GM18951 (cell line): ENCODE measurements at regions not wholly inside any gene's neighbourhood (a gene's known extent, or its start where the extent isn't known, plus 50 kb on each side); places are given as distances from the start of the nearest gene placed in this dataset.

Experiments used
- POLR2A ChIP-seq: IDR thresholded peaks from 4 replicates; pipeline ENCODE4 v1.6.1; 2011; ENCODE audit warnings: mild to moderate bottlenecking; ENCODE audit not compliant: insufficient read length, insufficient read depth; ENCODE audit errors: extremely low read depth
- in situ Hi-C: fragments of 300-500 bp; cut with MboI; formaldehyde crosslinking; loops from one replicate; pipeline ENCODE4 v1.12.0; 2022; ENCODE audit warnings: low sequenced_read_pairs, mixed read lengths, inconsistent platforms; ENCODE audit not compliant: unreplicated experiment

DNA sequence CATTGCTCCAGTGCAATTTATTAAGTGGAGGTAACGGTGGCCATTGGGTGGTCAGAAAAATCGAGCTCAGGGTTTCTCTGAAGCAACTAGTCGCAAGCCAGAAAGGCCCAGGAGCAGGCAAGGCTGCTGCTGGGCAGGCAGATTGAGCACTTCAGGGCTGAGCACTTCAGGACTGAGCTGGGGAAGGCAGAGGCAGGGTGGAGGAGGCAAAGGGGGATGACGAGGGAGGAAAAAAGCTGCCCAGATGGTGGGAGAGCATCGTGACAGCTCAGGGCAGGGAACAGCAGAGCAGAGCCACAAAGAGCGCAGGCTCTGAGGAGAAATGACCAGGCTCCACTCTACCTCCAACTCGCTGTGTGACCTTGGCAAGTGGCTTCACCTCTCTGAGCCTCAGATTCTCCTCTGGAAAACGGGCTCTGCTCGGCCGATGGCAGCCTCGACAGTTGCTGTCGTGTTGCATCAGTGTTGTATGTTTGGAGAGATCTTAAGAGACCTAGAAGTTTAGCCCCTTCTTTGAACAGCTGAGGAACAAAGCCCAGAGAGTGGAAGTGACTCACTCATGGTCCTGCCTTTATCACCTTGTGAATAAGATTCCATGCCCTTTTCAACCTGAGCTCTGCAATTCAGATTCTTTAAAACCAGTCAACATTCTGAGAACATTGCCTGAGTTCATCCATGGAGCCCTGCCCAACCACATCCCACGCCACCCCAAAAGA, 141.4 kb downstream of the SYF2 start:
- no peak for TF ChIP-seq POLR2A
- in situ Hi-C loops: no loop called here

DNA sequence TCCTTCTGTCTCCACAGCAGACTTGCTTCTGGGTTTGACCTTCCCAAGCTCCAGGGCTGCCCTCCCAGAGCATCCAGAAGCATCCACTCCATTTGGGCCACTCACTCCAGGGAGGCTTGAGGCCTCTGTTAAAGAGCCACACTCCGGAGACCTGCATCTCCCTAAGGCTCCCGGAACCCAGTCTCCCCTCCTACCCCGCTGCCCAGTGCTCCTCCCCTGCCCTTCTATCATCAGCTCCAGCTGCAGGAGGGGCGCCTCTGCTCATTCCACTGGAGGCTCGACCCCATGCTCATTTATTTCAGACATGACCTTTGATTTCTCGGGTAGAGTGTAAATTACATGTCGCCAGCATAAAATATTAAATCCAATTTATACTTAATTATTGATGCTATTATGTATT, 142.5 kb downstream of the SYF2 start:
- no peak for TF ChIP-seq POLR2A
- in situ Hi-C loops: no loop called here

DNA sequence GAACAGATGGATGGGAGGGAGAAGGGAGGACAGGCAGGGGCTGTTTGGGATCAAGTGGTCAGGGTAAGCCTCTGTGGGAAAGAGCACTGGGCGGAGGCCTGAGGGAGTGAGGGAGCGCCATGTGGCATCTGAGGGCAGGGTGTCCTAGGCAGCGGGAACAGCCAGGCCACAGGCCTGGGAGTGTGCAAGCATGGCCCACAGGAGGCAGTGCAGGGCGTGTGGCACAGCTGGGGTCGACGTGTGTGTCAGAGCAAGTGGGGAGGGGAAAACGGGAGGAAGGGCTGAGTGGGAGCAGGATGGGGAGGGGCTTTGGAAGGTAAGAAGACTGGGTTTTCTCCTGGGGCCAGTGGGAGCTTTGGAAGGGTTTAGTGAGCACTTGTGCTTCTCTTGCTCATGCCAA, 143.4 kb downstream of the SYF2 start:
- TF ChIP-seq POLR2A: no peak
- in situ Hi-C loops: no loop called here

DNA sequence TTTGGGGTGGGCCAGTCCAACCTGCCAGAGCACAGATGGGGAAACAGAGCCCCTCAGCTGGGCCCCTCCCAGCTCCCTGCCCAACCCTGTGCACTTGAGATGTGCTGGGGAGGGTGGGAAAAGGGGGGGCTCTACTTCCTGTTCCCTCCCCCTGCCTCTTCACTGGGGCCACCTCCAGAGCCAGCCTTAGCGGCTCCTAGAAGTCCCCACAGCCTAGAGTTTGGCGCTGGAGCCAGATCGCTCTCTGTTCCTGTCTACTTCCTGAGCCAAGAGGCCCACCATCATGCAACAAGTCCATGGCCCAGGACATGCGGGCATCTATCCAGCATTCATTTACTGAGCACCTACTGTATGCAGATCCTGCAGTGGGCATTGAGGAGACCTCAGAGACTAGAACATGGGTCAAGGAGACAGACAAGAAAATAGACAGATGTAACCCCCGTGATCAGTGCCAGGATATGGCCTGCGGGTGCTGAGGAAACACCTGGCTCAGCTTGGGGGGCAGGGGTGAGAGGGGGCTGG, 144.1 kb downstream of the SYF2 start:
- TF ChIP-seq POLR2A: no peak
- in situ Hi-C loops: no loop called here

DNA sequence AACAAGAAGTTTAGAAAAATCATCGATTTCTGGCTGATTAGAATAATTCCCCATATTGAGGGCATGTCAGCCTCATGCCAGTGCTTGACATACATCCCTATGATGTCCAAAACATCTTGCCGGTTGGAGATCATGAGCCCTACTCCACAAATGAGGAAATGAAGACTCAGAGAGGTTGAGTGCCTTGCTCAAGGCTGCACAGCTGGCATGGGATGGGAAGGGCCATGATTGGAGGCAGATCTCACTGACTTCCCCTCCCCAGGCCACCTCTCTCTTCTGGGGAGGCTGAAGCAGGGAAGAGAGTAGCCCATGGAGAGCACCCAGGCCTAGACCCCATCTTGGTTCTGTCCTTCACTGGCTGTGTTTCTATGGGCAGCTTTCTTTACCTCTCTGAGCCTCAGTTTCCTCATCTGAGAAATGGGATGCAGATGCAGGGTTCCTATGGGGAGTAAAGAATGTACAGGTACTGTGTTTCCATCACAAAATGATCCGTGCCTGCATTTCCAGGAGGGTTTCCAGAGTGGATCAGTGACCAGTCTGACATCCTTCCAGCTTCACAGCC, 145.7 kb downstream of the SYF2 start:
- no peak for TF ChIP-seq POLR2A
- in situ Hi-C loops: no loop called here

DNA sequence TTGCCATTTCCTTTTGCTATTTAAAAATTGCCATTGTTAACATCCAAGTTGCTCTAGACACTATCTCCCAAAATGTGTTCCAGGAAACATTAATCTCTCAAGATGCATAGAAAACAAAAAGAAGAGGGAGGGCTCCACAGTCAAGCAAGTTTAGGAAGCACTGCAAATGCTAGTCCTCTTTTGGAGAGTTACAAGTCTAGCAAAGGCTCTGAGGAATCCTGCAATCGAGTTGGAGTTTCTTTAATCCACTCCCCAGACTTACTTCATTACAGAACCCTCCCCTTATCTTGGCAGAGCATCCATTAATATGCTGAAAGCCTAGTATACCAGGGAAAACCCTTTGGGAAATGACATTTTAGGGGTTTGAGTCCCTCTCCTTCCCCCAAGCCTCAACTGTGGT, 147.9 kb downstream of the SYF2 start:
- in situ Hi-C loops: no loop called here

DNA sequence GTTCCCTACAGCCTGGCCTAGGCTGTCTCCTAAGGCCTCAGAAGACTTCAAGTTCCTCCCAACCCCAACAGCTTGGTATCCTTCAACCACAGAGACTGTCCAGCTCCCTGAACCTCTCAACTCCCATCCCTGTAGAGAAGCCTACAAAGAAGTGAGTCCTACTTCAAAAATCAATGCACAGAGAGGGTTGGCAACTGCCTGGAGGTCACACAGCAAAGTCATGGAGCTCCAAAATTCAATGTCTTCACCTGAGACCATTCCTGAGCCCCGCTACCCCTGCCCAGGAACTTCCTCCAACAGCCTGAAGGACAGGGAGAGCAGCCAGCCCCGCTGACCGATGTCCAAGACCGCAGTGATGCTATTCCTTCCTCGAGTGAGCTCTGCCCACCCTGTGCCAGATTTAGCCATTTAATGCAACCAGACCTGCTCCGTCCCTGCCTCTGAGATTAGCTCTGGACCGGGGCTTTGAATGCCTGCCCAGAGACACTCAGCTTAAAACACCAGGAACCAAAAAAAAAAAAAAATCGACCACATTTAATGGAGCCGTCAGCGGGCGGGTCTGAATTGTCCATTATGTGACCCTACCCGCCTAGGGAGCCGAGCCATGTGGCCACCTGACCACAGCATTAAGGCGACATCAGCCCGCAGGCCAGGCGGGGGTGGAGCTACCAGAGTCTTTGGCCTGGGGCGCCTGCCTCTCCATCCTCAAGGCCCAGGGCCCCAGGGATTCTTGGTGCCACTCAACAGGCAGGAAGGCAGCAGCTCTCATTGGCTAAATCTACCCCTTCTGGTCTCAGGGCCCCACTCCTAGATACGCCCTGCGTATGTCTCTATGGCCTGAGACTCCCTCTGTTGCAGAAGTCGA, 148.6 kb downstream of the SYF2 start:
- in situ Hi-C loops: no loop called here
- no peak for TF ChIP-seq POLR2A

More for the DNA sequence above, 147.9 kb downstream of the SYF2 start:
- no peak for TF ChIP-seq POLR2A

DNA sequence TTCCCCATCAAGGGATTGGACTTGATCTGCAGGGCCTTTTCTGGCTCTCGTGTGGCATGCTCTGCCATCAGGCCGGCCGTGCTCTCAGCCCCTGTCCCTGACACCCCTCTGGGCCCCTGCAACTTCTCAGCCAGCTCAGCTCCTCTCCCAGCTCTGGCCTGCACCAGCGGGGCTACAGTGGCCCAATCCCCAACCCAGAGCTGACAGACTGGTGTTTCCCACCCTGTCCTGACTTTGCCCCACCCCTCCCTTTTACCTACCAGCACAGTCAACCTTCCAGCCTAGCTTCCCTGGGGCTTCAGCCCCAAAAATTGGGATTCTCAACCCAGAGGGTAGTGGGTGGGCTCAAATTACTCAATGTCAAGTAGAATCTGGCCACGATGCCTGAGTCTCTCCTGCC, 149.3 kb downstream of the SYF2 start:
- in situ Hi-C loops: no loop called here

DNA sequence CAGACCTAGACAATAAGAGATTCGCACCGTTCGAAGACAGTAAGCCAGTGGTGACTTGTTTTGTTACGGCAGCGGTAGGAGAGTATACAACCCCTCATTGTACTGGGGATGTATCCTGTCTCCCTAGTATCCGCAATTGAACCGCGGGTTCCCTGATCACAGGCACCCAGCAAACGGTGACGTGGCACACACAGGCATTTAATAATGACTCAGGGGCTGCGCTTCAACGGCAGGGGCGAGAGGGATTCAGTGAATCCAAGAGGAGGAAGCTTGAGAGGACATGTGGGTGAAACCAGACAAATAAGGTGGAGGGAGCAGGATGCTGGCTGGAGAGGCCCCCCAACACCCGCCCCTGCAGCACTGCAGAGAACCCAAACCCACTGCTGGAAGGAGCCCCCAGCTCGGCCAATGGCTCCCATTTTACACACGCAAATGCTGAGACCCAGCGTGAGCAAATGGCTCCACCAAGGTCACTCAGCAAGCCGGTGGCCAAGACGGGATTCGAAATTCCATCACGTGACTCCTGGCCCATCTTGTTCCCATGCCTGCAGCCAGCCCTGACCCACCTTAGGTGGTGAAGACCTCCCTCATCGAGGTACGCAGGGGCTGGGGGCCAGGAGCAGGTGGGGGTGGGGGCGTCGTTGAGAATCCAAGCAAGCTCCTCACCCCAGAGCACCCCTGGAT, 149.9 kb downstream of the SYF2 start:
- in situ Hi-C loops: no loop called here
- no peak for TF ChIP-seq POLR2A

More for the DNA sequence above, 149.3 kb downstream of the SYF2 start:
- no peak for TF ChIP-seq POLR2A

DNA sequence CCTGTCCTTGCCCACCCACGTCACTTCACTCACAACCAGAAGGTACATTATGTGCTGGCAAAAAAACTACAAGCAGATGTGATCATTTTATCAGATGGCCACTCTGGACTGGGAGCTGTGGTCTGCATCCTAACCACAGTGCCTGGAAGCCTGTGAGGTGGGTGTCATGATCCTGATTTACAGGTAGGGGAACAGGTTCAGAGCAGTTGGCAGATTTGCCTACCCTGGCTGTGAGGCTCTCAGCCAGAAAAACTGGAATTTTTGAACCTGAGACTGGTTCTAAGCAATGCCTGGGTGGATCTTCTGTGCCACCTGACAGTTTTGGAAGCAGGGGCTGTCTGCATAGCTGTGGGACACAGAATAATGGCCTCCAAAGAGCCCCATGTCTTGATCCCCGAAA, 150.8 kb downstream of the SYF2 start:
- in situ Hi-C loops: no loop called here
- TF ChIP-seq POLR2A: no peak

DNA sequence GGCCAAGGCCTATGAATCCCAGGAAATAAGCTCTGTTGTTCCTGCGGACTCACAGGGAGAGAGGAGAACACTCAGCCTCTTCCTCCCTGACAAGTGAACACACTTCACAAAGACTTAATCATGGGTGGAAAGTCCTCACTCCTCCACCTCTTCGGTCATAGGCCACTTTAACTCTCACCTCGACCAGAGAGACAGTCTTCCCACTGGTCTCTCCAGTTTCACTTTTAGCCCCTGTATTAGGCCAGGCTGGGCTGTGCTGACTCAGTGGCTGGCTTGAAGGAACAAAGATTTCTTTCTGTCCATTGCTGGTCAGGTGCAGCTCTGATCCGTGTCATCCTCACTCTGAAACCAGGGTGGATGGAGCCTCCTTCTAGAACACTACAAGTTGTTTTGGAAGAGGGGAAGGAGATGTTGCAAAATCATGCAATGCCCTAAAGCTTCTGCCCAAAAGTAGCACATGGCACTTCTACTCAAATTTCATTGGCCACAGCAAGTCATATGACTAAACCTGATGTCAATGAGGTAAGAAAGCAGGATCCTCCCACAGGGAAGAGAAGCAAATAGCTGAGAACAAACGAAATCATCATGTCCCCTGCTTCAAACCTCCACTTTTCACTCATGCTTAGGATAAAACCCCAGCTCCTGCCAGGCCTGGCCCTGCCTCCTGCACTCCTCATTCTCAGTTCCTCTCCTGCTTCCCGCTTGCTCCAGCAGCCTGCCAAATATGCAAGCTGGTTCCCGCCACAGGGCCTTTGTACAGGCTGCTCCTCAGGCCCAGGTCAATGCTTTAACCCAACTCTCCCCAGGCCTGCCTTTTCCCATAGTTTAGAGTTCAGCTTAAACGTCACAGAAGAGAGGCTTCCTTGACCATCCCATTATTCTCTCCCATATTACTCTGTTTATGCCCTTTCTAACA, 150.5 kb upstream of the RUNX3 start:
- in situ Hi-C loops: no loop called here
- no peak for TF ChIP-seq POLR2A

DNA sequence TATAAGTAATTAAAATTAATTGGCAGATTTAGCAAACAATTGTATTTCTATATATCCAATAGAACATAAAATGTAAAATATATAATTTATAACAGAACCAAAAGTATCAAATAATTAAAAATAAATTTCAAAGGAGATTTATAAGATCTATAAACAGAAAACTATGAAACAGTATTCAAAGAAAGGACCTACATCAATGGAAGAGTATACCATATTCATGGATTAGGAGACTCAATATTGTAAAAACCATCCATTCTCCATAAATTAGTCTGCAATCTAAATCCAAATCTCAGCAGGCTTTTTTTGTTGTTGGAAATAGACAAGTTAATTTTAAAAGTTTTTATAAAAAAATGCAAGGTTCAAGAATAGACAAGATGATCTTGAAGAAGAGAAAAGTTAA, 149.0 kb upstream of the RUNX3 start:
- in situ Hi-C loops: no loop called here
- TF ChIP-seq POLR2A: no peak
